HG03097 (cell line): ENCODE measurements at regions not wholly inside any gene's neighbourhood (a gene's known extent, or its start where the extent isn't known, plus 50 kb on each side); places are given as distances from the start of the nearest gene placed in this dataset.
A peak's percentile ranks its signal among the peaks of the same experiment; 100 is the strongest.
"Not testable (repeated sequence)": the region's sequence is repeated elsewhere in the genome, so short reads cannot be mapped to it uniquely, and the experiment has no call there.

Experiments used
- ATAC-seq: cut with Tn5 transposase; IDR thresholded peaks from one replicate; pipeline ENCODE4 v1.9.1; 2021; ENCODE audit not compliant: unreplicated experiment, low FRiP score

DNA sequence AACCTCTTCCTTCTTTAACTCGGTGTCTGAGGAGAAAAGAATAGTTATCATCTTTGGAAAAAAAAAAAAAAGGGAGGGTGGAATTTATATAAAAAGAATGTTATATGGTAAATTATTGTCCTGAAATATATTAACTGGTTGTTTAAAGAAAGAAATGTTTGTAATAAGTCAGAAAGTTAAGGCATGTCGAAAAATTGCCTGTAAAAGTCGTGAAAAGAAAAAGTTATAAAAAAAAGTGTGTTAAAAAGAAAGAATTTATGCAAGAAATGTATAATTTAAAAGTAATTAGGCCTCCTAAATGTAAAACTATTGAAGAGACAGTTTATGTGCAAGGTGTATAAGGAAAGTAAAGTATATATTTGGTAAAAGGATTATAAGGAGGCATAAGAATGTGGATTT lies 130.5 kb upstream of the SEMA6A start:
- not testable (repeated sequence) for ATAC-seq

DNA sequence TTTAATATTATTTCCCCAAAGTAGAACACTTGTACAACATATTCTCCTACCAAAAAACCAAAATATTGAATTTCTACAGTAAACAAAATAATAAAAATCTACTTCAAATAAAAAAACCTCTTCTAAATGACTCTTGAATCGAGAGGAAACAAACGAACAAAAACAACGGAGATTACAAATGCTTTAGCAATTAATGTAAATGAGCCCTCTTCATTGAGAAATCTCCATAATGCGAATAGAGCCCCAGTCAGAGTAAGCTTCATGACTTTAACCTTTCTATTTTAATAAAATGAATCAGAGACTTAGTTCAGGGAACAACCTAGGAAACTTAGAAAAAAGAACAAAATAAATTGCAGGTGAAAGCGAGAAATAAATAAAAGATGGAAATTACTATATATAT lies 129.3 kb upstream of the SEMA6A start:
- ATAC-seq = no peak

DNA sequence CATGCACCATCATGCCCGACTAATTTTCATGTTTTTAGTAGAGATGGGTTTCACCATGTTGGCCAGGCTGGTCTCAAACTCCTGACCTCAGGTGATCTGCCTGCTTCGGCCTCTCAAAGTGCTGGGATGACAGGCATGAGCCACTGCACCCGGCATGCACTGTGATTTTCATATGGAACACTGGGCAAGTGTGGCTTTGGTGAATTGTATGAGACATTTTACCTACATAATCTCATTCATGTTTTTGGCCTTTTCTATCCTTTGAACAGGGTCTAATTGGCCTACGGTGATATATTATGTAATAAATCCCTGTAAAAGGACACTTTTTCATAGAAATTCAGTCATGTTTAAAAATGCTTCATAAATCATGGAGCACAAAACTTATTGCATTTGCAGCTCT lies 128.7 kb upstream of the SEMA6A start:
- no peak for ATAC-seq

DNA sequence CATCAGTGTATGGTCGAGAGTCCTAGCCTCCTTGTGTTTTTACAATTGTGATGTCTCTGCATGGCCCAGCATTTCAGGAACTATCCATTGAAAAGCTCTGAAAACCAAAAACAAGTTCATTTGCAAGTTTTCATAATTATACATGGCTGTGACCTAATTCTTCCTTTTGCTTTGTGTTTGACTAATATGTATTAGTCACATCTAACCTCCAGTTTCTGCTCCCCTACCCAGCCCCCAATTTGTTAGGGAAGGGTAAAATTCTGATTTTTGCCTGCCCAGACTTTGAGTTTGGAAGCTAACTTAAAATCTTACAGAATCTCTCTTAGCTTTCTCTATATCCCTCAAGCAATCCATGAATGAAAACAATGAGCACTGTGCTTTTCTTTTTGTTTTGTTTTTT lies 128.2 kb upstream of the SEMA6A start:
- no peak for ATAC-seq

DNA sequence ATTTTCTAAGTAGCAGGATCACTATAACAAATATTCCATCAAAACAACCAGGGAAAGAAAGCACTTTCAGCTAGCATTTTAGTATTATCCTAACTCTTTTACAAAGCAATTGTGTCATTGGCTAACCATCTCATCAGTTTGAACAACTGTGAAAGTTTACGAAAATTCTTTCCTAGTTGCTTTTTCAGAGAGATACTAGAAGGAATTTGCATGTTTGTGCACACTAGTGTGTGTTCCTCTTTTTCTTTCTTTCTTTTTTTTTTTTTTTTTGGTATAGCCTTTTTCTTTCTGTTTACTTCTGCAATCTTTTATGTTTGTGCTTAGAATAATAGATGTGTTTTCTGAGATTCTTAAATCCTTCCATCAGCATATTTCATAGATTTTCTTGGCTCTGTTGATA lies 124.7 kb upstream of the SEMA6A start:
- no peak for ATAC-seq

DNA sequence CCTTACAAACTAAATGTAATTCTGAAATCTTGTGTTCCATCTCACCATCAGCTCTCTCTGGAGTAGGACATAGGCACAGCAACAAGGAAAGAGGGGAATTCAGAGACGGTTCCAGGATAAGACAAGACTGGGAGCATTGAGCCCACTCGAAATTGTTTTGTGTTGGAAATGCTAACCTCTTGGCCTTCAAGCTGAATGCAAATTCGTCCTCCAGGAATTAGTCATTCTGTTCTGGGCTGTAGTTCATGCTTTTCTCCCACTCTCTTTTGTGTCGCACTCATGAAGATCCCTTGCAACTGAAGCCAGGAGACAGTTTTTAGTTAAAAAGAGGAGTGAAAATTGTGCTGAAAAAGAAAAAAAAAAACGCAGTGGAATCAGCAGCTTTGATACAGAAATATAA lies 121.7 kb upstream of the SEMA6A start:
- no peak for ATAC-seq

DNA sequence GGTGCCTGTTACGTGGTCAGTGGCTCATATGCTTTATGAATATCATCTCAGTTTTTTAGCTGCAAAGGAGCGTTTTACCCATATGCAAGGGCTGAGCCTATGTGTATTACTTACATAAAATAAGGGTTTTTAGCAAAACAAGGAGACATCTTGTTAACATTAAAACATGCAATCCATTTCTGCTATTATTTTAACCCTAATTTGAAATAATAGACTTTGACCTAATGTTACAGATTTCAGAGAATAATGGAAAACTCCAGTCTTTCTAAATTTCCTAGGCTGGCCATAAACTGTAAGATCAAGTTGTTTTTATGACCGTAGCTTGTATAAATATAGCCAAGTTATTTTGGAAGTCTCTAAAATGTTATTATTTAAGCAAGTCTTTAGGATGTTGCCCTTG lies 121.1 kb upstream of the SEMA6A start:
- ATAC-seq = no peak

DNA sequence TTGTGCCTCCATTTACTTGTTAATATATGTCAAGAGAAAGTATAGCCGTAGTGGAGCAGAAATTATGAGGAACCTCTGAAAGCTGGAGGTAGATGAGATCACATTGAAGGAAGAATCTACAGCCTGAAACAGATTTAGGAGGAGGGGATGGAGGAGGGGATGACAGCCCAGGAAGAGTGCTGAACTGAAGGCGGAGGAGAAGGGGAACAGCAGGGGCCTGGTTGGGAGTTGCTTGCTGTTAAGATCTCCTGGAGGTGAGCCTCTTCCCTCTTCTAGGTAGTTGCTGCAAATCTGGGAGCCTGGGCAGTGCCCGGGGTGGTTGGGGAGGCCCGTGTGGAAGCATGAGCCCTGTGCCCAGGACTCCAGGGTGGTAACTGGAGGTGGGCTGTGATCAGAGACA lies 111.8 kb upstream of the SEMA6A start:
- ATAC-seq = no peak

DNA sequence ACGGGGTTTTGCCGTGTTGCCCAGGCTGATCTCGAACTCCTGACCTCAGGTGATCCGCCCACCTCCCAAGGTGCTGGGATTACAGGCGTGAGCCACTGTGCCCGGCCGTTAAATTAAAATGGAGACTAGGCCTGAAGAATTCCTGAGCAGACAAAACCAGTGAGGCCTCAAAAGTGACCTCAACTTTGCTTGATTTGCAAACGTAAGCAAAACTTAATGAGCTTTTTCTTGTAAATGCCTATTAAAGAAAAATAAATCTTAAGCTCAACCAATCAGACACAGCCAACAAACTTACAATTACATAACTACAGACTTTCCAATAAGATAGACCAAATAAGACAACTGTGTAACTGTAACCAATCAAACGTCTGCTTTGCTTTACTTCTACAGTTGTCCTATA lies 111.3 kb upstream of the SEMA6A start:
- no peak for ATAC-seq

DNA sequence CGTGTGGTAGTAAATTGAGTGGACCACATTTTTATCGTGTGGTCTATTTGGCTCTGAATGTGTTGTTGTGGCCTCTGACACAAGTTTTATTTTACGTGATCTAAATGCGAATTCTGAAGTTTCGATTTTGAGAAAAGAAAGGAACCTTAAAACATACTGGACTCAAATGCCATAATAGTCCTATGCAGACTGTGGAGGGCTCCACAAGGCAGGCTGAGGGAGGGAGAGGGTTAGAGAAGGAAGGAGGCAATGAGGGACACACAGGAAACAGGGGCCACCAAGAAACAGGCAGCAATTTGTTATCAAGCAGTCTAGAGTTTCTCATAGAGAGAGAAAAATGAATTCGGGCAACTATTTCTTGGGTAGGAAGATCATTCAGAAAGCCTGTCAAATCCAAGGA lies 110.4 kb upstream of the SEMA6A start:
- ATAC-seq = no peak

DNA sequence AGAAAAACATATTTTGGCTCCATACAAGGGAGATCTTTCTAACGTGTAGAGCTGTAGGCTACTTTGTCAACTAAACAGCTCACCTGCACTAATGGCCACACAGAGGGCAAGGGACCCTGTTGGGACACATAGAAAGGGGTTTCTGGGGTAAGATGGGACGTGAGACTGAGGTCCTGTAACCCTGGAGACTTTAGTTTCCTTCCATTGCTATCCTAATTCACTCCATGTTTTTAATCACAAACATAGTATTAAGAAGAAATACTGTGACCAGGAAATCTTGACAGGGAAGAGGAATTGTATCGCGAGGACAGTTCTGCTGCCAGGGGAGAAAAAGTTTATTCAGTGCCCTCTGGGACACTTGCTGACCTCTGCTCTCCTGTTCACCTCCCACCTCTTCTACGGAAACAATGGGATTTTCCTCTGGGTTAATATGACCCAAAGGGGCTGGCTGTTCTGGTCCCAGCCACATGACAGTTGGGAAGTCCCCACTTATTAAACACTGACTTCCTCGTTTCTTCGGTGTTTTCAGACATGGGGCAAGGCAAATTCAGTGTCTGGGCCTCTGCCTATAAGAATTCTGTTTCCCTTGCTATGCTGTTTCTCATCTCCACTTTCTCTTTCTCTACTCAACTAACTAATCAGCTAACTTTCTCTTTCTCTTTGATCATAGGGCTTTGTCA lies 106.9 kb upstream of the SEMA6A start:
- peak; percentile 96 for ATAC-seq

DNA sequence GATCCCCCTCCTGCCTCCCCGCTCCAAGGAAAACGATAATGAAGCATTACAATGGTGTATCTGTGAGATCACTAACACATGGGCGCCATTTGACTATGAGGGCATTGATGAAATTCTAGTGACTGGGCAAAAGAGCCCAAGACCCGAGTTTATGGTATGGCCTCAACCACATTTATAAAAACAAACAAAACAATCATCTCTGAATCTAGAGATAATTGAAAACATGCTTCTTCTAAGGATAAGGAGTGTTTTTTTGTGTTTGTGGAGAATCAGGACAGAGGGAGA lies 100.9 kb upstream of the SEMA6A start:
- ATAC-seq = no peak

DNA sequence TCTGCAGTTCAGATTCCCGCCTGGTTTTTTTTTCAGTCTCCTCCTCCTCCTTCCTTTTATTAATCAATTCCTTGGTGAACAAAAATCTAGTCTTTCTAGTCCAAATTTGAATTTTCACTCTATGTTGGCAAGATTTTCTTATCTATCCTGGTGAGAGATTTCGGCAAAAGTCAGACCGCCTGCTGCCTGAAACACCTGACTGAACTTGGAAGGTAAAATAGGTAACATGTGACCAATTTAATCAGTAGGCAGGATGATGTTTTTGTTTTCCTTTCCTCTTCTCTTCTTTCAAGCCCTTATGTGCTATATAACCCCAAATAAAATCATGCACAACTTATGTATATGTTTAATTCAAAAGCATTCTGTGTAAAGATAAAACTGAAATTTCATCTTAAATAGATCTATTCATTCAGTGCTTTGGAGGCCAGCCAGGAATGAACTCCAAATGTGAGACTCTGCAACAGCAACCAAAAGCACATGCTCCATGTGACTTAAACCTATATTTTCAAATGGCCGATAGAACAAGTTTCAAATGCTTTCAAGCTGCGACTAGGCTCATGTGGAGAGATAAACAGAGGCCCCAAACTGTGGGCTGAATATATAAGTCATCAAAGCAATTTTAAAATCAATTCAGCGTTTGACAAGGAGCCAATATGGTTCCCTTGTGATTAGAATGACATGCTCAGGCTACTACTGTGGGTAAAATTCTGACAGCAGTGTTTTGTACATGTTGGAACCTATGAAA lies 100.4 kb upstream of the SEMA6A start:
- ATAC-seq = no peak

DNA sequence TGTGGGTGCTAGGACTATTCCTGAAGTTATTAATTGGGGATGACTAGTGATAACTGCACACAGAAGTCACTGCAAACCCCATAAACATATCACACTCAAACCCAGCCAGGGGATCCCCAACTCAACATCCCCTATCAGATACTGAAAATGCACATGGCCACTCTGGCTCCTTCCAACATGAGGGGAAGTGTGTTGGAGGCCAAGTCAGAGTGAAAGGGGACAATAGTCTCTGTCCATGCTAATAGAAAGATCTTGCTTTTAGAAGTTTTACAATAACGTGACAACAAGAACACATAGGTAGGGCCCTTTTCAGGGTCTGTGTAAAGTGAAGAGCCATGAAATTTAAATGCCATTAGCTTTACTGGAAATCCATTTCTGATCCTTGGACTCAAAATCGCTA lies 98.8 kb upstream of the SEMA6A start:
- ATAC-seq = no peak

DNA sequence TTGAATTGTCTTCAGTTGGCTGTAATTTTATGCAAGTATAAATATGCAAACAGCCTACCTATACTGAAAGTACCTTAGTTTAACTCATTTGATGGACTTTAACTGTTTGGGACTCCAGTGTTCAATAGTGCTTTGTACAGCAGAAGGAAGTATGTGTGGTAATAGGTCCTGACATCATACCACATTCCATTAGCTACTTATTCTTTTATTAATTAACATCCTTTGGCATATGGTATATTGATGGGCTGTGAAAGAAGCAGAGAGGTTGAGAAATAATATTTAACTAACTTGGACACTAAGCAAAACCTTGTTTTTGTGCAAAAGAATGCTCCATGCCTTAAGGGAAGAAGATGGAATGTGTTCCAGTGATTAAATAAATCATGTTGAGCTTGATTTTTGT lies 97.6 kb upstream of the SEMA6A start:
- ATAC-seq = no peak

DNA sequence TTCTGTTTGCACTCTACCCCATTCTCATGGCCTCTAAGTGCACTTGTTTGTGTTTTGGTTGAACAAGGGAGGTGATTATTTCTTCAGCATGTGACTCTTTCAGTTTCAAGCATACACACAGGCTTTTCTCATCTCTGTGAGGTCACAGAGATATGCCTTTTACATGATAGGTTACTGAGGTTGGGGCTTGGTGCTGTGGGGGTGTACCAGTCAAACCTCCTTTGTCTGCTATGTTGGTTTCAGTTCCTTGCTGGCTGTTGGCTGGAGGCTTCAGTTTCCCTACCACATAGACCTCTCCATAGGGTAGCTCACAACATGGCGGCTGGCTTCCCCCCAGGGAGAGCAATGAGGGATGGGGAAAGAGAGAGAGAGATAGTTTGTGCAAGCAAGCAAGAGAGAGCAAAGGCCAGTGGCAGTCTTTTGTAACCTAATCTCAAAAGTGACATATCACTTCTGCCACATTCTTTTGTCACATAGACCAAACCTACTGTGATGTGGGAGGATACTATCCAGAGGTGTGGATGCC lies 96.7 kb upstream of the SEMA6A start:
- peak; percentile 97 for ATAC-seq

DNA sequence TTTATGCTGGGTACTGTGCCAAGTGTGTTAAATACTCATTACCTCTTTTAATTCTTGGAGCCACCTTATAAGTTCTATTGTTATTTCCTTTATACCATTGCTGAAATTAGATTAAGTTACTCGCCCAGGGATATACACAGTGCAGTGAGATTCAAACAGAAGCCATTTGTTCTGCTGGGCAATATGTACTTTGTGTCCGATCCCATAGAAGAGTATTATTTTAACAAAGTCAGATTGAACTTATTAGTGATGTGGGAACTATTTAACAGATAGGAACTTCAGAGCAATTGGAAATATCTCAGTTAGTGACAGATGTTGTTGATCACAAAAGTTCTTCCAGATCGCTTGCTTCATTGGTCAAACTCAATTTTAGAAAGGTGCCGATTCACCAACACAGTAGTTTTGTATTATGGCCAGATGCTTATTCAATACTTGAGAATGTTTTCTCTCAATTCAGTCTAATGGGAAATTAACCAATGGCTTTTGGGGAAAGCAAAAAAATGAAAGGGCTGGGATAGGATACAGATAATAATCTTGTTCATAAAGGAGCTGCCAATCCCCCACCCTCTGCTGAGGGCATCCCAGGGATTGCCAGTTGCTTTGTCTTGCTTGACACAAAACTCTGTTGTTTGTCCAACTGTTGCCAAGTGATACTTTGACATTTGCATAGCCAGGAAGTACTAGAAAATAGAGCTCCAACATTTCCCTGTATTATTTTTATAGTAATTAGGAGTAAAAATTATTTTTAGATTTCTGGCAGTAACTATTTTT lies 94.8 kb upstream of the SEMA6A start:
- no peak for ATAC-seq

DNA sequence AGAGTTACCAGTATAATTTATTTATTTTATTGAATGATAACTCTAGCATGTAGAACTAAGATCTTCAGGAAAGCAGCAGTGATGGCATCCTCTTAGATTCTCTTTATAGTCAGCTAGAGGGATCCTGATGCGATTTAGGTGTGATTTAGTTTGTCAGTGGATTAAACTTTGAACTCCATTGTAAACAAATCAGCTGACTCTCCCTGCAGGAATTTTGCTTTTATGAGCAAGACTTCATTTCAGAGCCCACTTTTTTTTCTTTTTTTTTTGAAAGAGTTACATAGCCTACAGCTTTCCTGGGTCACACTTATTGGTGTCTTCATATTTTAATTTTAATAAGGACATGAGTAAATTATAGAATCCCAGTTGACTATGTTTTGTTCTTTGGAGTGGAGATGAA lies 93.8 kb upstream of the SEMA6A start:
- no peak for ATAC-seq

DNA sequence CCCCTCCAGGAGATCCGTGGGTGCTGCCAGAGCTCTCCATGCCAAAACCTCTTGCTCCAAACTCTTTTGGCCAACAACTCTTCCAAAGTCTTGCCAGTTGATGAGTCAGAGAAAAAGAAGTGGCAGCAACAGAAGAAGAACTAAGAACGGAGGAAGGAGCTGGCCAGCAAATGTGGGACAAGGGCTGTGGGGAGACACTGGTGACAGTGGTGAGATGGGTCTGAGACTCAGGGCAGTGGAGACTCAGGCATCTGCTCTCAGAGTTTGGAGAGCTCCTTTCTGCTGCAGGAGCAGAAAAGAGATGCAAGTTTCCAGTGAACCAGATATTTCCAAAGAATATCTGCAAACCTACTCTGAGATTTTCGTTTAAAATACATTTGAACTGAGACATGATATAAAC lies 92.3 kb upstream of the SEMA6A start:
- ATAC-seq = no peak

DNA sequence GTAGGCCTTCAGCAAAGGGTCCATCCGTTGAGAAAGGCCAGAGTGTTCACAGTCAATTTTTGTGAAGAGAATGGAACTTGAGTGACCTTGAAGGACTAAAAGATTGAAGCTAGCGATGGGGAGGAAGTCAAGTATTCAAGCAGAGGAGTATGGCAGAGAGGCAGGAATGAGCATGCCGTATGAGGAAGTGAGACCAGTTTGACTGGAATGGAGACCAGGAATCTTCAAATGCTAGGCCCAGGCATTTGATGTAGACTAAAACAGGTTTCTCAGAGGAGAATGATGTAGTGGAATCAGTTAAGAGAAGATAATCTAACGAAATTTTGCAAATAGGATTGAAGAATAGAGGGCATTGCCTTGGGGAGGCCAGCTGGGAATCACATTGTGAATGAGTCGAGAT lies 90.4 kb upstream of the SEMA6A start:
- no peak for ATAC-seq

DNA sequence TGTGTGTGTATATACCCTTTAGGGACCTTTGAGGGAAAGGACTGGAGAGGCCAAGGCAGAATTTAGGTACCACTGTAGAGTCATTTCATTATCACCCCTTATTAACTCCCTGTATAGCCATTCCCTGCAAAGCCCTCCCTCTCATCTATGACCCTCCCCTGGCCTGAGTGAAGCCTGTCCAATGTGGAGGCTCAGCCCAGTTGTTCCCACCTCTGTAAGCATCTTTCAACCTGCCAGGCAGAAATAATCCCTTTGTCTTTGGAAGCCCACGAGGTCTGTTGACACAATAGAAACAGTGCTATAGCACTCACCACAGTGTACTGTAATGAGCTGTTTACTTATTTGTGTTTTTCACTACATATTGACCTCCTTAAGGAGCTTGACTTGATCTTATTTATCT lies 88.5 kb upstream of the SEMA6A start:
- no peak for ATAC-seq

DNA sequence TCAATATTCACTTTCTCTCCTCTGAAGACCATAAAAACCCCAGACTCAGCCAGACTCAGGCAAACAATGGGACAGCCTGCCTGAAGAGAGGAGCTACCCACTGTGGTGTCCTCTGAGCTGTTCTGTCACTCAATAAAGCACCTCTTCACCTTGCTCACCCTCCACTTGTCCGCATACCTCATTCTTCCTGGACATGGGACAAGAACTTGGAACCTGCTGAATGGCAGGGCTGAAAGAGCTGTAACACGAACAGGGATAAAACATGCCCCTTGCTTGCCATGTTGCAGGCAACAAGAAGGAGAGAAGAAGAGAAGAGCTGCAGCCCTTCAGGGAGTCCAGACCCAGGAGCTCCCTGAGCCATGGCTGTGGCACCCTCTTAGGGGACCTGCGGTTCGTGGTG lies 86.8 kb upstream of the SEMA6A start:
- ATAC-seq = no peak
